GM13976 (cell line): ENCODE measurements at regions not wholly inside any gene's neighbourhood (a gene's known extent, or its start where the extent isn't known, plus 50 kb on each side); places are given as distances from the start of the nearest gene placed in this dataset.

ENCODE experiments used
- DNase-seq: peaks from one replicate; pipeline ENCODE4 v3.0.0; 2012; ENCODE audit warnings: low spot score
- in situ Hi-C: fragments of 300-500 bp; cut with MboI; formaldehyde crosslinking; loops from one replicate; pipeline ENCODE4 v1.12.0; 2022; ENCODE audit warnings: low sequenced_read_pairs, mixed read lengths, inconsistent platforms; ENCODE audit not compliant: unreplicated experiment
- TF ChIP-seq, protein P1 (sequence below): IDR thresholded peaks from 2 replicates; pipeline ENCODE4 v1.5.1; 2012; ENCODE audit warnings: borderline replicate concordance, mild to moderate bottlenecking; ENCODE audit not compliant: insufficient read depth; ENCODE audit errors: extremely low read depth, missing control alignments, control extremely low read depth

DNA sequence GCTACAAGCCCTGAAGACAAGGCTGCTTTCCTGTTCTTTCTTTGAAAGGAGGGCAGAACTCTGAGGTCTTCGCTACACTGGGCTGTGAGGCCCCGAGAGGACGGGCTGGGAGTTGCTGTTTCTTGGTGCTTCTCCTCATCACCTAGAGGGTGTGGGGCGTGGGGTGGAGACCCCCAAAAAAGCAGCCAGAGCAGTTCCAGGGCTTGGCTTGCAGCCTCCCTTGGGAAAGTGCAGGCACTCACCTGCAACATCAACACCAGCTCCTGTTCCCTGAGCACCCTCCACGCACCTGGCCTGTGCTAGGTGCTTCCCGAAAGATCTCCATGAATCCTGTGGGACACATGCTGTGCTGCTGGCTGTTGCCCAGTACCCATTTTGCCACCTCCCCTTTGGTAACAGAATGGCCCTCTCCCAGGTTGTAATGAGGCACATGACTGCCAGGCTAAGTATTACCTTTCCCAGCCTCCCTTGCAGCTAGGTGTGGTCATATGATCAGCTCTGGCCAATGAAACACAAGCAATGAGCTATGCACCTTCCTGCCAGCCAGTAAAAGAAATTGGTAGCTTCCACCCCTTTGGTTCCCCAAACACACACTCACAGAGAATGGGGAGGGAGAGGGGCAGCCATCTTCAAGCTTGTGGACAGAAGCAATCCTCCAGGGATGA, 146.0 kb downstream of the C9orf50 start:
- in situ Hi-C loops, result no loop called here
- no peak for DNase-seq
- TF ChIP-seq, protein P1, sequence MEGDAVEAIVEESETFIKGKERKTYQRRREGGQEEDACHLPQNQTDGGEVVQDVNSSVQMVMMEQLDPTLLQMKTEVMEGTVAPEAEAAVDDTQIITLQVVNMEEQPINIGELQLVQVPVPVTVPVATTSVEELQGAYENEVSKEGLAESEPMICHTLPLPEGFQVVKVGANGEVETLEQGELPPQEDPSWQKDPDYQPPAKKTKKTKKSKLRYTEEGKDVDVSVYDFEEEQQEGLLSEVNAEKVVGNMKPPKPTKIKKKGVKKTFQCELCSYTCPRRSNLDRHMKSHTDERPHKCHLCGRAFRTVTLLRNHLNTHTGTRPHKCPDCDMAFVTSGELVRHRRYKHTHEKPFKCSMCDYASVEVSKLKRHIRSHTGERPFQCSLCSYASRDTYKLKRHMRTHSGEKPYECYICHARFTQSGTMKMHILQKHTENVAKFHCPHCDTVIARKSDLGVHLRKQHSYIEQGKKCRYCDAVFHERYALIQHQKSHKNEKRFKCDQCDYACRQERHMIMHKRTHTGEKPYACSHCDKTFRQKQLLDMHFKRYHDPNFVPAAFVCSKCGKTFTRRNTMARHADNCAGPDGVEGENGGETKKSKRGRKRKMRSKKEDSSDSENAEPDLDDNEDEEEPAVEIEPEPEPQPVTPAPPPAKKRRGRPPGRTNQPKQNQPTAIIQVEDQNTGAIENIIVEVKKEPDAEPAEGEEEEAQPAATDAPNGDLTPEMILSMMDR, result no peak

DNA sequence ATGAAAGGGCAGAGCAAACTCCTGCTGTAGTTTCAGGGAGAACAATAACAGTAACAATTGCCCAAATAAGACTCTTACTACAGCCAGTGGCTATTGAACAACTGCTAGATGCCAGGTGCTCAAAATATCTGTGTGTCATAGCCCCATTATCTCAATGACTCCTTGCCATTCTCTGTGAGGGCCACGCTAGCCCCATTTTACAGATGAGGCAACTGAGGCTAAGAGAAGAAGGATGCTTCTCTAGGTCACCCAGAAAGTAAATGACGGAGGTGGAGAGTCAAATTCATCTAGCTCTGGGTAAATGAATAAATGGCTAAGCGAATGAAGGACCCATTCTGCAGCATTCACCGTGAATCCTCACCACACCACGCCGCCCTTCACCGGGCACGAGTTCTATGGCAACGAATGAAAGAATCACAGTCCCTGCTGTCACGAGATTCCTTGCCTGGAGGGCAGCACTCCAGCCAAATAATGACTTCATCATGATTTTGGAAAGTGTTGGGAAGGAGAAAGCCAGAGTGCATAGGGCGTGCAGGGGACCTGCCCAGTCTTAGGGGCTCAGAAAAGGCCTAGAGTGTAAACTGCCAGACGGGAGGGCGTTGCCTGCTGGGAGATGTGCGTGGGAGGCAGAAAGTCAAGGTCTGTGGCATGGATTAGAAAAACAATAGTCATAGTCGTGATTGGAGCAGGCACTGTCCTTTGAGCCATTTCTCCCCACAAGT, 147.2 kb downstream of the C9orf50 start:
- TF ChIP-seq, protein P1, result no peak
- DNase-seq, result no peak
- in situ Hi-C loops, result no loop called here

DNA sequence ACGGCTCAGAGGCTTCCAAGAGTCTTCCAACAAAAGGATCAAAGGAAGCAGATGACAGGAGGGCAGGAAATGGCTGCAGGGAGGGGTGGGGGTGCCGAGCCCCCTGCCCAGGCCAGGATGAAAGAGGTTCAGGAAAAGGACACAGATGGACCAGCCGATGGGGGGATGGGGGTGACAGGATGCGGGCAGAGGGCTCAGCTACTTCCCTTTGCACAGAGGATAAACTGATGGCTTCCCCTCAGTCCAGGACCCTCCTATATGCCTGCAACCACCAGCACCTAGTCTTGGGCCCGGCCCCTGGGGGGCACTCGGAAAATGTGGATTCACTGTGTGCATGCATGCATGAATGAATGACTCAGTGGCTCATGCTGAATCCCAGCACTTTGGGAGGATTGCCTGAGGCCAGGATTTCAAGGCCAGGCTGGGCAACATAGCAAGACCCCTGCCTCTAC, 148.2 kb downstream of the C9orf50 start:
- in situ Hi-C loops, result no loop called here
- no peak for DNase-seq
- TF ChIP-seq, protein P1, result no peak

DNA sequence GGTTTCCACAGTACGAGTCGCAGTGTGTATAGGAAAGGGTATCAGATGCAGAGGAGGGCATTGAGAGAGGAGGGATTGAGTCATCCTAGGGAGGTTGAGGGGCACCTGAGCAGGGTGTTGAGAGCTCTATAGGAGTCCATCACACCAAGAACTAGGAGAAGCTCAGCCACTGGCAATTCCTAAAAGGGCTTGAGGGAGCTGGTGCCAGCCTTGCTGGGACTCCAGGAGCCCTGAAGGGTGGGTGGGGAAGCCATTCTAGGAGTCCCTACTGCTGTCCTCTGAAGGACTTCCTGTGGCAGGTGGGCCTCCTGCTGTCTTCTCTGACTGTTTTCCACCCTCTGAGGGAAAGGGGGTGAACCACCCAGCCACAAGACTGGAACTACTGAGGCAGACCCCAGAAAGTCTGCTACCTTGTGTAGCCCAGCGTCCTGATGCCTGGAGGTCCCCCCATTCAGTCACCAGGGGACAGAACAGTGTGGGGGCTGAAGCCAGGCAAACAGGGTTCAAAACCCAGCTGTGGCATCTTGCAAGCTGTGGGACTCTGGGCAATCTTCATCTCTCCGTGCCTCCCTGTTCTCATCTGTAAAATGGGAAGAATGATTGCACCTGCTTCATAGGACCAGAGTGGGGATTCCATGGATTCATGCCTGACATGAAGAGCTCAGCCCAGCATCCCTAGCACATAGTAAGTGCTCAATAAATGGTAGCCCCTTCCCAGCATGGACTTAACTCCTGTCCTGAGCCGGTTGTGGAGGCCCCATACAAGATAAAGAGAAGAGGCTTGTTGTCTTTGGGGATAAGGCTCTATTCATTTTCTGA, 149.5 kb downstream of the C9orf50 start:
- in situ Hi-C loops, result no loop called here
- TF ChIP-seq, protein P1, result no peak
- DNase-seq, result no peak

DNA sequence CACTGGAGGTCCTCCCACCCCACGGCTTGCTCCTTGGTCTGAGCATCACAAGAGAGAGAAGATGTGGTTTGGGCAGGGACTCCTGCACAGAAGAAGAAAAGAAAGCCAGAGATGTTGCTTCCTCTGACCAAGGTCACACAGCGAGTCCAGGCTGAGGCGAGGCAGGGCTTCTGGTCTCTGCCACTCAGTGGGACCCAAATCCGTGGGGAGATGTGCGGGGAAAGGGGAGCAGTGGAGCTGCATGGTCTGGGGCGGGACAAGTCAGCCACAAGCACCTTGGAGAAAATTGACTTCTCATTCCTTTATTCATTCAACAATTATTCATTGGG, 150.9 kb downstream of the C9orf50 start:
- TF ChIP-seq, protein P1, result no peak
- no peak for DNase-seq
- in situ Hi-C loops, result no loop called here

DNA sequence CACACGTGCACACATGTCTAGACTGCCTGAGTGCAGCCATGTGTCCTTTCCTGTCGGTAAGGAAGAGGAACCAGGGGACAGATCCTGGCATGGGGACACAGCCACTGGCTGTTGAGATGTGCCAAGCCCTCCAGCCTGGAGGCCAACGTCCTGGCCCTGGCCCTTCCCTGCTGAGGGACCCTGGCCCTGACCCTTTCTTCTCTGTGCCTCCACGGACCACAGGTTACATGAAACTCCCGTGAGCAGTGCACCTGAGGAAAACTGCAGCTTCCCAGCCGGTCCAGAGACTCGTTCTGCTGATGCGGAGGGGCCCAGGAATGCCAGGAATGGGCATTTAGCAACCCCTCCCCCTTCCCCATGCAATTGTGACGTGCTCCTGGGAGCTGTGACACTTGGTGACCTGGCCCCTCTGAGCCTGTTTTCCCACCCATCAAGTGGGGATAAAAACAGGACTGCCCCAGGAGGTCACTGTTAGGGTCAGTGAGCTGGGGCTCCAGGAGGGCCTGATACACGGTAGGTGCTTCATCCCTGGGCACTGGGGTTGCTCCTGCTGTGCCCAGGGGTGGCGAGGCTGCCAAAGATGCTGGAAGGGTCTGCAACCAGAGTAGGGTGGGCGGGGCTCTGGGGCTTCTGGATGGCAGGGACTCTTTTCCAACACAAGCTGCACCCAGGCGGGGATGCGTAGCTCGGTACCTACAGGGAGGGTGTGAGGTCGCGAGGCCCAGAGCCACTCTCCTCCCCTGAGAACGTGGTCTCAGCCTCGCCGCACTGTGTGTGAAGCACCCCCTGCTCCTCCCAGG, 151.5 kb downstream of the C9orf50 start:
- in situ Hi-C loops, result no loop called here
- DNase-seq, result no peak
- TF ChIP-seq, protein P1, result no peak
